Neural crest cell (in vitro differentiated cells): ENCODE measurements at regions not wholly inside any gene's neighbourhood (a gene's known extent, or its start where the extent isn't known, plus 50 kb on each side); places are given as distances from the start of the nearest gene placed in this dataset.
A peak's percentile ranks its signal among the peaks of the same experiment; 100 is the strongest.
"Not testable (repeated sequence)": the region's sequence is repeated elsewhere in the genome, so short reads cannot be mapped to it uniquely, and the experiment has no call there.

Source experiments
- DNase-seq: peaks from one replicate; pipeline ENCODE4 v3.0.0; 2021; ENCODE audit warnings: low read depth, mixed read lengths, low spot score
- H3K27ac Mint-ChIP-seq: one replicate; pipeline ENCODE4 v1.8.0; 2021; ENCODE audit warnings: mild to moderate bottlenecking, mixed read lengths; ENCODE audit not compliant: unreplicated experiment
- H3K27me3 Mint-ChIP-seq: 2 replicates; pipeline ENCODE4 v1.8.0; 2021; ENCODE audit warnings: low read depth, mild to moderate bottlenecking, mixed read lengths
- H3K36me3 Mint-ChIP-seq: 2 replicates; pipeline ENCODE4 v1.8.0; 2021; ENCODE audit warnings: low read depth, mild to moderate bottlenecking, mixed read lengths
- H3K4me1 Mint-ChIP-seq: 2 replicates; pipeline ENCODE4 v1.8.0; 2021; ENCODE audit warnings: mixed read lengths
- H3K4me3 Mint-ChIP-seq: one replicate; pipeline ENCODE4 v1.8.0; 2021; ENCODE audit warnings: mild to moderate bottlenecking, mixed read lengths
- H3K9me3 Mint-ChIP-seq: 2 replicates; pipeline ENCODE4 v1.8.0; 2021; ENCODE audit warnings: mixed read lengths
- TF ChIP-seq, protein P1 (sequence below): fragments of 200-600 bp; sonication (generic); conservative IDR thresholded peaks from 2 replicates; pipeline ENCODE4 v1.5.0; 2021; ENCODE audit warnings: antibody characterized with exemption, mild to moderate bottlenecking

DNA sequence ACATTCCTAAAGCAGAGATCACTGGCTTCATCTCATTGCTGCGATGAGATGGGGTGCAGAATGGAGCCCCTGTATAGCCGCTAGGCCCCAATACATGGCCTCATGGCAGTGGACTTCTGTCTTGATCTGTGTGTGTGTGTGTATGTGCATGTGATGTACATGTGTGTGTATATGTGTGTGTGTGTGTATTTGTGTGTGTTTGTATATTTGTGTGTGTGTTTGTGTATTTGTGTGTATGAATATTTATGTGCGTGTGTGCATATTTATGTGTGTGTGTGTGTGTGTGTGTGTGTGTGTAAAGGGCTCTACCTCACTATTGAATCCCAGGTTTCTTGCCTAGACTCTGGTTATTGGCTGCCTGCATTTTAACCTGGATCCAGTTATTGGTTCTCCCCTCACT, 958.2 kb downstream of the GRID1 start:
- Mint-ChIP-seq H3K27ac (no peak overlapping the region), H3K27me3 (no peaks in the 10 kb centered on the region), H3K9me3 (peaks cover 12% of the 10 kb centered on the region), H3K36me3 (no peaks in the 10 kb centered on the region), H3K4me1 (no peaks in the 10 kb centered on the region), H3K4me3 (no peak overlapping the region)
- DNase-seq, result no peak
- TF ChIP-seq, protein P1, sequence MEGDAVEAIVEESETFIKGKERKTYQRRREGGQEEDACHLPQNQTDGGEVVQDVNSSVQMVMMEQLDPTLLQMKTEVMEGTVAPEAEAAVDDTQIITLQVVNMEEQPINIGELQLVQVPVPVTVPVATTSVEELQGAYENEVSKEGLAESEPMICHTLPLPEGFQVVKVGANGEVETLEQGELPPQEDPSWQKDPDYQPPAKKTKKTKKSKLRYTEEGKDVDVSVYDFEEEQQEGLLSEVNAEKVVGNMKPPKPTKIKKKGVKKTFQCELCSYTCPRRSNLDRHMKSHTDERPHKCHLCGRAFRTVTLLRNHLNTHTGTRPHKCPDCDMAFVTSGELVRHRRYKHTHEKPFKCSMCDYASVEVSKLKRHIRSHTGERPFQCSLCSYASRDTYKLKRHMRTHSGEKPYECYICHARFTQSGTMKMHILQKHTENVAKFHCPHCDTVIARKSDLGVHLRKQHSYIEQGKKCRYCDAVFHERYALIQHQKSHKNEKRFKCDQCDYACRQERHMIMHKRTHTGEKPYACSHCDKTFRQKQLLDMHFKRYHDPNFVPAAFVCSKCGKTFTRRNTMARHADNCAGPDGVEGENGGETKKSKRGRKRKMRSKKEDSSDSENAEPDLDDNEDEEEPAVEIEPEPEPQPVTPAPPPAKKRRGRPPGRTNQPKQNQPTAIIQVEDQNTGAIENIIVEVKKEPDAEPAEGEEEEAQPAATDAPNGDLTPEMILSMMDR, result no peak

DNA sequence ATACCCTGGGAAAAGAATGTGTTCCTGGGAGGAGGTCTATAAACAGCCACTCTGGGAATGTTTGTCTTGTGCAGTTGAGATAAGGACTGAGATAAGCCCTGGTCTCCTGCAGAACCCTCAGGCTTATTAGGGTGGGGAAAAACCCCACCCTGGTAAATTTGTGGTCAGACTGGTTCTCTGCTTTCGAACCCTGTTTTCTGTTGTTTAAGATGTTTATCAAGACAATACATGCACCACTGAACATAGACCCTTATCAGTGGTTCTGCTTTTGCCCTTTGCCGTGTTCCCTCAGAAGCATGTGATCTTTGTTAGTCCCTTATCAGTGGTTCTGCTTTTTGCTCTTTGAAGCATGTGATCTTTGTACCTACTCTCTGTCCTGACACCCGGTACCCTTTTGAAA, 956.0 kb downstream of the GRID1 start:
- H3K9me3 Mint-ChIP-seq, H3K36me3 Mint-ChIP-seq, H3K4me3 Mint-ChIP-seq, H3K27me3 Mint-ChIP-seq, DNase-seq, H3K27ac Mint-ChIP-seq, H3K4me1 Mint-ChIP-seq: not testable (repeated sequence)

DNA sequence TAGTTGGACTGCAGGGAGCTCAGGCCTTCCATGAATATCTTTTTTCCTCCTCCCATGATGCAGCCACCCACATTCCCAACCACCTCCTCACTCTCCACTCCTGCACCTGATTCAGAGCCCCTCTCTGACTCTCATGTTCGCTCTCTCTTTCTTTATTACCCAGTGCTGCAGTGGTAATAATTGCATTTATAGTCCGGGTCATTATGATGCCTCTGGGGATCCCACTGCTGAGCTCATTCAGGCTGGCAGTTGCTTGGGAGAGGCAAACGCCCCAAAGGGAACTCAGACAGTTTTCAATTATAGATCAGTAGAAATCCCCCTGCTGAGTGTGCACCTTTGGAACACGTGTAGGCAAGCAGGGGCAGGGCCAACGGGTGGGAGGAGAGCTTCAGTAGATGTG, 953.0 kb downstream of the GRID1 start:
- Mint-ChIP-seq H3K27ac (no peak overlapping the region), H3K36me3 (no peaks in the 10 kb centered on the region), H3K4me1 (no peaks in the 10 kb centered on the region), H3K9me3 (peaks cover 9% of the 10 kb centered on the region), H3K4me3 (no peak overlapping the region), H3K27me3 (peaks cover 2% of the 10 kb centered on the region)
- no peak for DNase-seq
- TF ChIP-seq, protein P1, result no peak

DNA sequence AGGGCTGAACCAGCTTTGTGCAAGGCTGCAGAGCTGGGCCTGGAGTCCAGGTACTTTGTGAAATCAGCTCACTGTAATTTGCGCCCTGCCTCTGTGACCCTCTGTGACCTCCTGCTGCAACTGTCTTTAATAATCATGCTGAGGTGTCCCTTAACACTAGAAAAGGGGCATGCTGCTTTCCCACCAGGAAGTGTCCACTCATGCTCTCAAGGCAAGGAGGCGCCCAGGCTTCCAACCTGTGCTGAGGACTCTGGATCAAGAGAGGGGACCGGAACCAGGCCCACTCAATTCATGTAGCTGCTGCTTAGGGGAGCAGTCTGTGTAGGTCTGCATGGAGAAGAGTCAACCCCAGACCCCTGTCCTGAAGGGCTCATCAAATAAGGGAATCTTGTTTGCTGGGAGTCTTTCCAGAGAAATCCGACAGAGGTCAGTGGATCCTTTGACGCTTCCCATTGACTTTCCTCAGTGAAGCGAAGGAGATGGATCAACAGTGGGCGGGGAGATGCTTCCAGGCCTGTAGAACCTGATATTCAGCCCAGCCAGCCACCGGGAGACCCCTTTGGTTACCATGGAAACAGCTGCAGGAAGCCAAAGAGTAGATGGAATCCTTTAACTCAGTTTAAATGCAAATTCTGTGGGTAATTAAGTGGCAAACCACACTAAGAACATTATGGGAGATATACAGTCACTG, 945.9 kb downstream of the GRID1 start:
- DNase-seq, result no peak
- Mint-ChIP-seq H3K9me3 (peaks cover 2% of the 10 kb centered on the region), H3K36me3 (no peaks in the 10 kb centered on the region), H3K27me3 (no peaks in the 10 kb centered on the region), H3K27ac (peak overlapping the region; percentile 50), H3K4me3 (no peak overlapping the region), H3K4me1 (peaks cover 13% of the 10 kb centered on the region)
- TF ChIP-seq, protein P1, result no peak

DNA sequence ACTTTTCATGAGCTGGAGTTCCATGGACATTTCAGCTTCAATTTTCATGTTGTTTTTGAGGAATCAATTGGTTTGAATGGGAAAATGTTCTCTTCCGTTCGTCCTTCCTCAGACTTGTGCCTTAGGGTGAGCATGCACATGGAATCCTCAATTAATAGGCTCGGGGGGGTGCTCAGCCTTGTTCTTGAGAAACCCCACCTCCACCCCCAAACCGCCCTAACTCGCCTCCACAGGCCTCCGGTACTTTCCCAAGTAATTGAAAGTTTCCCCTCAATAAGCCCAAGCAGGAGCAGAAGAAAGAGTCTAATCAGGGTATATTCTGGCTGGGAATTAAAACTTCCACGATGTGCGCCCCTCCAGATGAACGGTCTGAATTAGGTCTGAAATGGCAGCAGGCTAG, 945.2 kb downstream of the GRID1 start:
- Mint-ChIP-seq H3K9me3 (peaks cover 2% of the 10 kb centered on the region), H3K27me3 (no peaks in the 10 kb centered on the region), H3K36me3 (no peaks in the 10 kb centered on the region), H3K4me3 (no peak overlapping the region), H3K27ac (no peak overlapping the region), H3K4me1 (peaks cover 13% of the 10 kb centered on the region)
- TF ChIP-seq, protein P1, result no peak
- no peak for DNase-seq

DNA sequence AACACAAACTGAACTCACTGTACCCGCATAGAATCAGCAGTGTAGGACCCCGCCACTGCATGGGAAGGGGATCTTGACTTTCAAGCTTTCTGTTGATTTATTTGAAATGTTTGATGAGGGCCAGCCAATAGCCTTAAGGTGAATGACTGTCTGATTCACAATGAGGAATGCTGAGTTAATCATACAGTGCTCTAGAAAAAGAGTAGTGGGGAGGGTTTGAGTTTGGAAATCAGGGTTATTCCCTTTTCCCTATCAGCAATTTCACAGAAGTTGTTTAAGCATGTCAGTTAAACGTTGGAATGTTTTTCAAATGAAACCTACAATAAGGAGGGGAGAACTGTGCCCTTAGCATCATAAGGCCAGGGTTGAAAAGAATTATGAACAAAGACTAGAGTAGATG, 937.5 kb downstream of the GRID1 start:
- Mint-ChIP-seq H3K4me1 (no peaks in the 10 kb centered on the region), H3K27me3 (no peaks in the 10 kb centered on the region), H3K9me3 (no peaks in the 10 kb centered on the region), H3K36me3 (no peaks in the 10 kb centered on the region), H3K27ac (no peak overlapping the region), H3K4me3 (no peak overlapping the region)
- DNase-seq, result no peak
- TF ChIP-seq, protein P1, result no peak
